ENCODE measurements at regions not wholly inside any gene's neighbourhood (a gene's known extent, or its start where the extent isn't known, plus 50 kb on each side); places are given as distances from the start of the nearest gene placed in this dataset.

GRCh38 chr14:105887692-105888091, 361.3 kb downstream of the TMEM121 start:
- DNase-seq (ENCODE audit: low read depth): no peak
- no peak overlapping the region for H3K4me3 ChIP-seq (ENCODE audit: control insufficient read depth, low read depth, low read length)
- TF ChIP-seq CTCF (IDR thresholded peaks at IDR 0.05; ENCODE audit: control insufficient read depth, insufficient read depth, low read depth, low read length, missing control alignments): no peak

- no peak for DNase-seq (ENCODE audit: low read depth)
- no peak overlapping the region for H3K4me3 ChIP-seq (ENCODE audit: control insufficient read depth, low read depth, low read length)
- TF ChIP-seq CTCF (IDR thresholded peaks at IDR 0.05; ENCODE audit: control insufficient read depth, insufficient read depth, low read depth, low read length, missing control alignments): no peak
Observed at GRCh38 chr14:105888151-105888550, 361.8 kb downstream of the TMEM121 start.

- H3K4me3 ChIP-seq (ENCODE audit: control insufficient read depth, low read depth, low read length): no peak overlapping the region
- DNase-seq (ENCODE audit: low read depth): no peak
- TF ChIP-seq CTCF (IDR thresholded peaks at IDR 0.05; ENCODE audit: control insufficient read depth, insufficient read depth, low read depth, low read length, missing control alignments): no peak
Observed at GRCh38 chr14:105888784-105889665, 362.6 kb downstream of the TMEM121 start.

GRCh38 chr14:105889666-105890473, 363.5 kb downstream of the TMEM121 start:
- no peak for DNase-seq (ENCODE audit: low read depth)
- H3K4me3 ChIP-seq (ENCODE audit: control insufficient read depth, low read depth, low read length): no peak overlapping the region
- no peak for TF ChIP-seq CTCF (IDR thresholded peaks at IDR 0.05; ENCODE audit: control insufficient read depth, insufficient read depth, low read depth, low read length, missing control alignments)

GRCh38 chr14:105890474-105891220, 364.3 kb downstream of the TMEM121 start:
- no peak for TF ChIP-seq CTCF (IDR thresholded peaks at IDR 0.05; ENCODE audit: control insufficient read depth, insufficient read depth, low read depth, low read length, missing control alignments)
- H3K4me3 ChIP-seq (ENCODE audit: control insufficient read depth, low read depth, low read length): no peak overlapping the region
- no peak for DNase-seq (ENCODE audit: low read depth)

GRCh38 chr14:105891221-105891602, 364.8 kb downstream of the TMEM121 start:
- no peak for DNase-seq (ENCODE audit: low read depth)
- no peak for TF ChIP-seq CTCF (IDR thresholded peaks at IDR 0.05; ENCODE audit: control insufficient read depth, insufficient read depth, low read depth, low read length, missing control alignments)
- no peak overlapping the region for H3K4me3 ChIP-seq (ENCODE audit: control insufficient read depth, low read depth, low read length)
